A673 (cell line): ENCODE measurements at regions not wholly inside any gene's neighbourhood (a gene's known extent, or its start where the extent isn't known, plus 50 kb on each side); places are given as distances from the start of the nearest gene placed in this dataset.

Experiments
- CTCF ChIP-seq: fragments of 300-800, 200-600 bp; sonication (generic); conservative IDR thresholded peaks from 2 replicates; pipeline ENCODE4 v1.5.1; 2017; ENCODE audit warnings: low read depth, mild to moderate bottlenecking, antibody characterized with exemption, low read length, moderate library complexity, mixed read lengths
- EZH2 ChIP-seq: fragments of 200-600 bp; sonication (generic); IDR thresholded peaks from 2 replicates; pipeline ENCODE4 v1.6.1; 2017; ENCODE audit warnings: borderline replicate concordance, low read depth, mild to moderate bottlenecking, mixed read lengths, antibody characterized with exemption, low read length; ENCODE audit not compliant: poor library complexity, severe bottlenecking

- no peak for TF ChIP-seq CTCF
- TF ChIP-seq EZH2: no peak
These were observed 233.9 kb downstream of the ZNF248 start for GRCh38 chr10:37623506-37623905.
